Ovary (tissue), 7 donors: ENCODE measurements at regions not wholly inside any gene's neighbourhood (a gene's known extent, or its start where the extent isn't known, plus 50 kb on each side); places are given as distances from the start of the nearest gene placed in this dataset.
"Not testable (repeated sequence)": the region's sequence is repeated elsewhere in the genome, so short reads cannot be mapped to it uniquely, and the experiment has no call there.

Experiments
- DNase-seq, 5 donors: peaks; one replicate each; pipeline ENCODE4 v3.0.0-alpha.2; 2019 to 2020
- H3K27ac ChIP-seq, 2 donors: fragments of 200-600 bp; one replicate each; pipeline versions ENCODE4 v1.5.1 to v1.8.0; 2019 to 2022
- H3K27me3 ChIP-seq: fragments of 200-600 bp; one replicate; pipeline ENCODE4 v1.8.0; 2022
- H3K36me3 ChIP-seq: fragments of 200-600 bp; sonication (generic); one replicate; pipeline ENCODE4 v1.5.1; 2019
- H3K4me1 ChIP-seq: one replicate; pipeline ENCODE4 v1.8.1; 2013; ENCODE audit warnings: mild to moderate bottlenecking, moderate library complexity; ENCODE audit not compliant: insufficient read depth
- H3K4me3 ChIP-seq: fragments of 200-600 bp; sonication (generic); one replicate; pipeline ENCODE4 v1.5.1; 2017
- H3K9me3 ChIP-seq, 2 donors: fragments of 200-600 bp in 1 of 2; sonication (generic) in 1 of 2; one replicate each; pipeline versions ENCODE4 v1.5.1 to v1.8.1; 2013 to 2019; ENCODE audit warnings: mild to moderate bottlenecking in 1 of 2, moderate library complexity in 1 of 2
- EP300 ChIP-seq: sonication (generic); formaldehyde crosslinking; IDR thresholded peaks from one replicate; pipeline ENCODE4 v1.6.1; 2017; ENCODE audit warnings: antibody characterized with exemption
- POLR2A ChIP-seq: fragments of 450-650 bp; IDR thresholded peaks from one replicate; pipeline ENCODE4 v1.6.1; 2017; ENCODE audit warnings: antibody characterized with exemption, mild to moderate bottlenecking, moderate library complexity
- WGBS, 3 donors: extraction: QIAGEN DNeasy Blood & Tissue Kit in 1 of 3; methylation state at CpG; one replicate each; pipeline versions ENCODE4 v1.1.5 to v1.1.7; 2013 to 2017; 5-methylcytosine and 5-hydroxymethylcytosine counted together
- intact Hi-C, 4 donors: fragments of 100-400 bp; cut with DNase I; formaldehyde crosslinking; loops; one replicate each; pipeline versions ENCODE4 v1.11.0 to v1.15.1; 2022 to 2023
- TF ChIP-seq, protein P1 (sequence below), 3 donors: fragments of 450-650 bp in 2 of 3; fragments of 200-600 bp in 1 of 3; IDR thresholded peaks; one replicate each; pipeline versions ENCODE4 v1.5.1 to v1.8.0; 2016 to 2022; ENCODE audit warnings: antibody characterized with exemption in 3 of 3, mild to moderate bottlenecking in 1 of 3
- donor health status: DM: no; HTN: no; CAD: no; lungs with moderate emphysema.
- donor health status: DM: no; HTN: no; CAD: no.
- donor health status: Bipolar disorder and iron deficiency.
- donor health status: DM: no; HTN: no; CAD: no.
- donor health status: DM: yes; HTN: yes; CAD: no.

GRCh38 chr3:170806141-170806540 lies 63.9 kb downstream of the RPL22L1 start:
- H3K4me3 ChIP-seq: no peak overlapping the region
- no peak overlapping the region for H3K27ac ChIP-seq
- no peaks in the 10 kb centered on the region for H3K36me3 ChIP-seq
- 82 to 87% (median 82%) methylated on average over 5 of the region's 5 CpGs for WGBS, 3 donors
- no peaks in the 10 kb centered on the region for H3K9me3 ChIP-seq
- no peaks in the 10 kb centered on the region for H3K27me3 ChIP-seq
- DNase-seq: no peak
- H3K4me1 ChIP-seq: peaks cover 10% of the 10 kb centered on the region
- intact Hi-C loops: loop anchor here in 2 of 4 donors (10.0 kb wide), 2 partner anchors 111 to 311 kb away; no protein-coding TSS in a partner anchor
- TF ChIP-seq POLR2A: no peak
- no peak for TF ChIP-seq EP300
- TF ChIP-seq, protein P1, sequence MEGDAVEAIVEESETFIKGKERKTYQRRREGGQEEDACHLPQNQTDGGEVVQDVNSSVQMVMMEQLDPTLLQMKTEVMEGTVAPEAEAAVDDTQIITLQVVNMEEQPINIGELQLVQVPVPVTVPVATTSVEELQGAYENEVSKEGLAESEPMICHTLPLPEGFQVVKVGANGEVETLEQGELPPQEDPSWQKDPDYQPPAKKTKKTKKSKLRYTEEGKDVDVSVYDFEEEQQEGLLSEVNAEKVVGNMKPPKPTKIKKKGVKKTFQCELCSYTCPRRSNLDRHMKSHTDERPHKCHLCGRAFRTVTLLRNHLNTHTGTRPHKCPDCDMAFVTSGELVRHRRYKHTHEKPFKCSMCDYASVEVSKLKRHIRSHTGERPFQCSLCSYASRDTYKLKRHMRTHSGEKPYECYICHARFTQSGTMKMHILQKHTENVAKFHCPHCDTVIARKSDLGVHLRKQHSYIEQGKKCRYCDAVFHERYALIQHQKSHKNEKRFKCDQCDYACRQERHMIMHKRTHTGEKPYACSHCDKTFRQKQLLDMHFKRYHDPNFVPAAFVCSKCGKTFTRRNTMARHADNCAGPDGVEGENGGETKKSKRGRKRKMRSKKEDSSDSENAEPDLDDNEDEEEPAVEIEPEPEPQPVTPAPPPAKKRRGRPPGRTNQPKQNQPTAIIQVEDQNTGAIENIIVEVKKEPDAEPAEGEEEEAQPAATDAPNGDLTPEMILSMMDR (IDR thresholded peaks at IDR 0.05): no peak

- not testable (repeated sequence) for H3K9me3 ChIP-seq, H3K27ac ChIP-seq, H3K27me3 ChIP-seq, DNase-seq, H3K4me1 ChIP-seq, H3K36me3 ChIP-seq, H3K4me3 ChIP-seq
- WGBS, 3 donors: 93 to 98% (median 96%) methylated on average over 1 of the region's 1 CpG
- intact Hi-C loops: loop anchor here in 2 of 4 donors (10.0 kb wide), 2 partner anchors 110 to 310 kb away; no protein-coding TSS in a partner anchor
Observed at GRCh38 chr3:170805296-170805695, 64.7 kb downstream of the RPL22L1 start.

GRCh38 chr3:170804634-170805033 lies 65.4 kb downstream of the RPL22L1 start:
- H3K4me1 ChIP-seq, DNase-seq, H3K4me3 ChIP-seq, H3K9me3 ChIP-seq, H3K36me3 ChIP-seq, H3K27ac ChIP-seq, H3K27me3 ChIP-seq: not testable (repeated sequence)
- WGBS, 3 donors: 89 to 98% (median 98%) methylated on average over 1 of the region's 1 CpG
- intact Hi-C loops: loop anchor here in 2 of 4 donors (10.0 kb wide), 2 partner anchors 110 to 310 kb away; no protein-coding TSS in a partner anchor

GRCh38 chr3:170804078-170804477 lies 65.9 kb downstream of the RPL22L1 start:
- H3K4me3 ChIP-seq: no peak overlapping the region
- TF ChIP-seq, protein P1 (IDR thresholded peaks at IDR 0.05): no peak
- TF ChIP-seq EP300 (no peak), POLR2A (no peak)
- no peaks in the 10 kb centered on the region for H3K9me3 ChIP-seq
- DNase-seq: no peak
- no peaks in the 10 kb centered on the region for H3K36me3 ChIP-seq
- intact Hi-C loops: loop anchor here in 2 of 4 donors (10.0 kb wide), 2 partner anchors 109 to 309 kb away; no protein-coding TSS in a partner anchor
- no peaks in the 10 kb centered on the region for H3K27me3 ChIP-seq
- no peak overlapping the region for H3K27ac ChIP-seq
- peaks cover 7% of the 10 kb centered on the region for H3K4me1 ChIP-seq

DNA sequence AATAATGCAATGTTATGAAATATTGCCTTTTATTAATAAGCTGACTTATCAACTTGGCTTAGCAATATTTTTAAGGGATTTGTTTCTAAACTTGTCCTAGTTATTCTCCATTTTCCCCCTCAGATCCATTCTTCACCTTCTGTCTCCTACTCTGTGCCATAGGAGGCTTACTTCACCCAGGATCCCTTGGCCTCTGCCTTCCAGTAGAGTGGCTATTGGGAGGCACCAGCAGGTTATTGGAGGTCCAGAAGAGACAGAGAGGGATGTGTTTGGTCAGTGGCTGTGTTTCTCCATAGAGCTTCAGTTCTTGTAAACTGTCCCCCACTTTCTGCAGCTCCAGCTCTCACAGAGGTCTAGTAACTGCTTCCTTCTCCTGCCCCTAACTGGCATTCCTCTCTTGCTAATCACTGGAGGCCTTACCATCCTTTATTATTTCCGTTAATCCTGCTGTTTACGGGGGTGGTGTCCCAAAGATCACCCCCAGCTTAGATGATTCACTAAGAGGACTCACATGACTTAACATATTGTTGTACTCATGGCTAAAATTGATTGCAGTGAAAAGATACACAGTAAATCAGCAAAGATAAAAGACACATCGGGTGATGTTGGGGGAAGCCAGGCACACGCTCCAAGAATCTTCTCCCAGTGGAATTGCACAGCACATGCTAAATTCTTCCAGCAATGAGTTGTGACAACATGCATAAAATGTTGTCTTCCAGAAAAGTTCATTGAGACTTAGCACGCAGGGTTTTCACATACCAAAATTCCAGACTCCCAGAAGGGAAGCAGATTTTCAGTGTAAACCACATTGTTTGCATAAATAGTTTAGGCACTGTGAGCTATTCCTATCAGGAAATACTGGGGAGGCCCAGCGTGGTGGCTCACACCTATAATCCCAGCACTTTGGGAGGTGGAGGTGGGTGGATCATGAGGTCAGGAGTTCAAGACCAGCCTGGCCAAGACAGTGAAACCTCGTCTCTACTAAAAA lies 67.5 kb downstream of the RPL22L1 start:
- no peak for DNase-seq
- Histone ChIP-seq H3K27me3 (no peaks in the 10 kb centered on the region), H3K4me3 (no peak overlapping the region), H3K4me1 (peaks cover 7% of the 10 kb centered on the region), H3K36me3 (no peaks in the 10 kb centered on the region), H3K9me3 (no peaks in the 10 kb centered on the region), H3K27ac (no peak overlapping the region)
- WGBS, 3 donors: 12 to 16% (median 15%) methylated on average over 7 of the region's 7 CpGs
- intact Hi-C loops: loop anchor here in 2 of 4 donors (10.0 kb wide), 2 partner anchors 108 to 308 kb away; no protein-coding TSS in a partner anchor
- TF ChIP-seq EP300 (no peak), POLR2A (no peak)
- TF ChIP-seq, protein P1 (IDR thresholded peaks at IDR 0.05): no peak
